ENCODE measurements at regions not wholly inside any gene's neighbourhood (a gene's known extent, or its start where the extent isn't known, plus 50 kb on each side); places are given as distances from the start of the nearest gene placed in this dataset.

DNA sequence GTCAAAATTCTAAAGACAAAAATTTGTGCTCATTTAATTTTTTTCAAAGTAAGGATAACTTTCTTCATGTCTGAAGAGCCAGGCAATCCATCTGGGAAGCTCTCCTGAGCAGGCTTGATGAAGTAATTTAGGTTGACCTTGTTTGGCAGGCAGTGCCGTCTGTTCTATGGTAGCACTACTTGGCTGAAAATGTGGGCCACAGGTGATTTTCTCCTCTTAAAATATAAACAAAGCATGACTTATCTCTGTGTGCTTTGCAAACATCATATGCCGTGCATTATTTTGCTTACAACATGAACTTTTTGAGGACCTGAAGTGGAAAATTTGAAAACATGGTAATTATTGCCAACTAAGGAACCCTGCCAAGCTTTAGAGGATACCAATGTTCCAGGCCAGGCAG is 143.2 kb downstream of the RAP2B start:
- no peak for TF ChIP-seq ZNF274 (IDR thresholded peaks at IDR 0.05; ENCODE audit: low read depth, low read length)
- TF ChIP-seq SUZ12 (IDR thresholded peaks at IDR 0.05; ENCODE audit: extremely low read depth, insufficient read depth, insufficient read length), result no peak

All from NT2/D1 (cell line).